ENCODE measurements at regions not wholly inside any gene's neighbourhood (a gene's known extent, or its start where the extent isn't known, plus 50 kb on each side); places are given as distances from the start of the nearest gene placed in this dataset.

DNA sequence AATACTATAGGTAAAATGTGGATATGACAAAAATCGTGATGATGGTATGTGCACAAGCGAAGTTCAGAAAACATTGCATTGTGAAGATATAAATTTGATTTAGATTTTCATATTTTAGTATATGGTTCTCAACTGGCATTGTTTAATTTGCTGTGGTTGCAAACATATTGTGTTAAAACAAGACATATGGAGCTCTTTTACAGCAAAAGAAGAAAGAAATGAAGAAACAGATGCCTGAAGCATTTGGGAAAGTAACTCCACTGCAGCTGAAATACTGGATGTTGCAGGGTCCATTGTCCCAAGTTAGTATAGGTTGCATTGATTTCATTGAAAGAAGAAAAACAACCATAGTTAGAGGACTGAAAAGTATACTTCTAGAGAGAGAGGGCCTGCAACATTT, 185.8 kb upstream of the SSTR1 start:
- Histone ChIP-seq H4K91ac (ENCODE audit: low read length) (no peak overlapping the region), H2BK15ac (ENCODE audit: low read depth, poor library complexity, severe bottlenecking) (no peak overlapping the region), H3K4me2 (ENCODE audit: low read length, poor library complexity, severe bottlenecking) (no peak overlapping the region), H3K4me1 (ENCODE audit: control insufficient read depth, insufficient read depth, low read depth, low read length) (no peaks in the 10 kb centered on the region), H3K14ac (ENCODE audit: low read length in 2 of 2) (no peak overlapping the region), H2BK5ac (ENCODE audit: low read depth, low read length, poor library complexity, severe bottlenecking) (no peak overlapping the region), H4K8ac (ENCODE audit: low read length) (no peak overlapping the region), H2AK5ac (ENCODE audit: low read length, severe bottlenecking) (no peak overlapping the region), H3K27me3 (ENCODE audit: control insufficient read depth in 1 of 2, insufficient read depth in 1 of 2, low read length in 2 of 2) (no peaks in the 10 kb centered on the region), H3K27ac (ENCODE audit: low read length, poor library complexity, severe bottlenecking) (no peak overlapping the region), H2BK120ac (ENCODE audit: low read depth, low read length) (no peak overlapping the region), H2BK12ac (ENCODE audit: low read length in 2 of 2) (no peak overlapping the region), H3K4me3 (ENCODE audit: insufficient read depth in 1 of 2, low read depth in 1 of 2, low read length in 2 of 2) (no peak overlapping the region), H3K79me1 (replicated peaks; ENCODE audit: low read length, poor library complexity, severe bottlenecking) (no peaks in the 10 kb centered on the region), H2AFZ (ENCODE audit: low read depth, low read length) (no peak overlapping the region), H3K9ac (ENCODE audit: low read length) (no peak overlapping the region), H3K23ac (ENCODE audit: low read length in 2 of 2) (no peak overlapping the region), H3K4ac (ENCODE audit: low read depth in 1 of 2, low read length in 2 of 2) (no peak overlapping the region), H3K9me3 (ENCODE audit: control insufficient read depth, low read length) (peaks cover 17% of the 10 kb centered on the region), H3K36me3 (ENCODE audit: control insufficient read depth in 1 of 2, insufficient read depth in 2 of 2, low read depth in 1 of 2, low read length in 2 of 2) (no peaks in the 10 kb centered on the region), H3K18ac (ENCODE audit: low read depth in 1 of 2, low read length in 2 of 2) (no peak overlapping the region)
- WGBS, result 92% methylated on average over 2 of the region's 2 CpGs
- DNase-seq, result no peak

DNA sequence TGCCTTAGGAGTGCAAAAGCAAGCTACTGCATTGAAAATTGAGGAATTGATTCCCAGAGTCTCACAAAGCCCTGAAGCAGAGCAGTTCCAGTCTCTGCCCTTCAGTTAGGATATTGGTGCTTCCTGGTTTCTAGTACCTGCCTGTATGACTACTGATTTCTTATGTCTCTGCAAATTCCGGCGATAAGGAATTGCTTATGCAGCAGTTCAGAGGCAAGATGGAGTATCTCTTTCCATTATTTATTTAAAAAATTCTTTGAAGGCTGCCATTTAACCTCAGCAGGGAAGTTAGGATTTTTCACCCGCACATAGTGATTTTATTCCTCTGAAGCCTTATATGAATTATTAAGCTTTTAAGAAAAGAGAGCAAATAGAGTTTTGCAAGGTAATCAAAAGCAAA, 184.9 kb upstream of the SSTR1 start:
- H3K9ac ChIP-seq (ENCODE audit: low read length), result no peak overlapping the region
- H2BK15ac ChIP-seq (ENCODE audit: low read depth, poor library complexity, severe bottlenecking), result no peak overlapping the region
- H3K4me3 ChIP-seq (ENCODE audit: insufficient read depth in 1 of 2, low read depth in 1 of 2, low read length in 2 of 2), result no peak overlapping the region
- no peak overlapping the region for H3K14ac ChIP-seq (ENCODE audit: low read length in 2 of 2)
- H2AK5ac ChIP-seq (ENCODE audit: low read length, severe bottlenecking), result no peak overlapping the region
- no peaks in the 10 kb centered on the region for H3K36me3 ChIP-seq (ENCODE audit: control insufficient read depth in 1 of 2, insufficient read depth in 2 of 2, low read depth in 1 of 2, low read length in 2 of 2)
- H2BK120ac ChIP-seq (ENCODE audit: low read depth, low read length), result no peak overlapping the region
- no peak for DNase-seq
- no peak overlapping the region for H3K23ac ChIP-seq (ENCODE audit: low read length in 2 of 2)
- H2BK5ac ChIP-seq (ENCODE audit: low read depth, low read length, poor library complexity, severe bottlenecking), result no peak overlapping the region
- no peak overlapping the region for H4K91ac ChIP-seq (ENCODE audit: low read length)
- H3K4ac ChIP-seq (ENCODE audit: low read depth in 1 of 2, low read length in 2 of 2), result no peak overlapping the region
- no peak overlapping the region for H3K4me2 ChIP-seq (ENCODE audit: low read length, poor library complexity, severe bottlenecking)
- no peak overlapping the region for H3K18ac ChIP-seq (ENCODE audit: low read depth in 1 of 2, low read length in 2 of 2)
- H4K8ac ChIP-seq (ENCODE audit: low read length), result no peak overlapping the region
- WGBS, result 90% methylated on average over 2 of the region's 3 CpGs
- H3K4me1 ChIP-seq (ENCODE audit: control insufficient read depth, insufficient read depth, low read depth, low read length), result no peaks in the 10 kb centered on the region
- no peak overlapping the region for H3K27ac ChIP-seq (ENCODE audit: low read length, poor library complexity, severe bottlenecking)
- H3K79me1 ChIP-seq (replicated peaks; ENCODE audit: low read length, poor library complexity, severe bottlenecking), result no peaks in the 10 kb centered on the region
- H3K27me3 ChIP-seq (ENCODE audit: control insufficient read depth in 1 of 2, insufficient read depth in 1 of 2, low read length in 2 of 2), result no peaks in the 10 kb centered on the region
- H2BK12ac ChIP-seq (ENCODE audit: low read length in 2 of 2), result no peak overlapping the region
- peaks cover 17% of the 10 kb centered on the region for H3K9me3 ChIP-seq (ENCODE audit: control insufficient read depth, low read length)
- H2AFZ ChIP-seq (ENCODE audit: low read depth, low read length), result no peak overlapping the region

DNA sequence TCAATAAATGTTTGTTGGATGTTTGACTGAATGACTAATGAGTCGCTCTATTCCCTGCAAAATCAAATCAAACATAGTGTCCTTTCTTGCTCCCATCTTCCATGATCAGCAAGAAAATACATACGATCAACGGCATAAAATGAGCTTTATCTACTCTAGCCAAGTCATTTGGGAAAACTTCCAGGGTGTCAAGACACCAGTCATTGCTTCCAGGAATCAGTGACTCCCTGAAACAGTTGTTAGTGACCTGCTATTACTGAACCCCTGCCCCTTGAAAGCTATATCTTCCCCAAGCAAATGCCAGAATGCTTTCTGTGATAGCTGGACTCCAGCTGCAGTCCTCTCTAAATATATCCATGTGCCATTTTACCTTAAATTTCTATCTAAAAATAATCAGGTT, 169.5 kb upstream of the SSTR1 start:
- Histone ChIP-seq H3K4me3 (ENCODE audit: insufficient read depth in 1 of 2, low read depth in 1 of 2, low read length in 2 of 2) (no peak overlapping the region), H2BK15ac (ENCODE audit: low read depth, poor library complexity, severe bottlenecking) (no peak overlapping the region), H2BK120ac (ENCODE audit: low read depth, low read length) (no peak overlapping the region), H2AFZ (ENCODE audit: low read depth, low read length) (no peak overlapping the region), H3K18ac (ENCODE audit: low read depth in 1 of 2, low read length in 2 of 2) (no peak overlapping the region), H3K79me1 (replicated peaks; ENCODE audit: low read length, poor library complexity, severe bottlenecking) (no peaks in the 10 kb centered on the region), H3K9ac (ENCODE audit: low read length) (no peak overlapping the region), H3K4ac (ENCODE audit: low read depth in 1 of 2, low read length in 2 of 2) (no peak overlapping the region), H3K27me3 (ENCODE audit: control insufficient read depth in 1 of 2, insufficient read depth in 1 of 2, low read length in 2 of 2) (no peaks in the 10 kb centered on the region), H2BK5ac (ENCODE audit: low read depth, low read length, poor library complexity, severe bottlenecking) (no peak overlapping the region), H3K23ac (ENCODE audit: low read length in 2 of 2) (no peak overlapping the region), H3K9me3 (ENCODE audit: control insufficient read depth, low read length) (no peaks in the 10 kb centered on the region), H4K8ac (ENCODE audit: low read length) (no peak overlapping the region), H3K4me1 (ENCODE audit: control insufficient read depth, insufficient read depth, low read depth, low read length) (no peaks in the 10 kb centered on the region), H2BK12ac (ENCODE audit: low read length in 2 of 2) (no peak overlapping the region), H3K27ac (ENCODE audit: low read length, poor library complexity, severe bottlenecking) (no peak overlapping the region), H3K36me3 (ENCODE audit: control insufficient read depth in 1 of 2, insufficient read depth in 2 of 2, low read depth in 1 of 2, low read length in 2 of 2) (no peaks in the 10 kb centered on the region), H4K91ac (ENCODE audit: low read length) (no peak overlapping the region), H2AK5ac (ENCODE audit: low read length, severe bottlenecking) (no peak overlapping the region), H3K14ac (ENCODE audit: low read length in 2 of 2) (no peak overlapping the region), H3K4me2 (ENCODE audit: low read length, poor library complexity, severe bottlenecking) (no peak overlapping the region)
- WGBS, result 95% methylated on average over 3 of the region's 3 CpGs
- no peak for DNase-seq

DNA sequence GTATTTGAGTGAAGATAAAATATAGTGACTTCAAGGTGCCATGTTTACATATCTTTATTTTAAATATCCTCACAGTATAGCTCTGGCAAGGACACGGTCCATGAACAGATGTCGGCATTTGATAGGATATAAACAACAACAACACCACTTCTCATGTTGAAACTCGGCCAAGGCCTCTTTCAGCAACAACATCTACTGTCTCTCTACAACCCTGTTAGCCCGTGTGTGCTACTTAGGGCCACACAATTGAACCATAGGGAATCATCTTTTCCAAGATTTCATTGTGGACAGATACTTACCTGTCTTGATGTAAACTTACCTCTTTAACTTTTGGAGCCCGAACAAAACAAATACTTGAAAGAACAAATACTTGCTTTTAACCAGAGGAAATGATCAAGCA, 168.7 kb upstream of the SSTR1 start:
- Histone ChIP-seq H3K9ac (ENCODE audit: low read length) (no peak overlapping the region), H3K18ac (ENCODE audit: low read depth in 1 of 2, low read length in 2 of 2) (no peak overlapping the region), H2BK120ac (ENCODE audit: low read depth, low read length) (no peak overlapping the region), H3K4me3 (ENCODE audit: insufficient read depth in 1 of 2, low read depth in 1 of 2, low read length in 2 of 2) (no peak overlapping the region), H3K4ac (ENCODE audit: low read depth in 1 of 2, low read length in 2 of 2) (no peak overlapping the region), H2AFZ (ENCODE audit: low read depth, low read length) (no peak overlapping the region), H3K36me3 (ENCODE audit: control insufficient read depth in 1 of 2, insufficient read depth in 2 of 2, low read depth in 1 of 2, low read length in 2 of 2) (no peaks in the 10 kb centered on the region), H2BK12ac (ENCODE audit: low read length in 2 of 2) (no peak overlapping the region), H3K4me1 (ENCODE audit: control insufficient read depth, insufficient read depth, low read depth, low read length) (no peaks in the 10 kb centered on the region), H4K8ac (ENCODE audit: low read length) (no peak overlapping the region), H2BK15ac (ENCODE audit: low read depth, poor library complexity, severe bottlenecking) (no peak overlapping the region), H3K23ac (ENCODE audit: low read length in 2 of 2) (no peak overlapping the region), H4K91ac (ENCODE audit: low read length) (peak overlapping the region; percentile 68), H3K4me2 (ENCODE audit: low read length, poor library complexity, severe bottlenecking) (no peak overlapping the region), H3K9me3 (ENCODE audit: control insufficient read depth, low read length) (no peaks in the 10 kb centered on the region), H3K14ac (ENCODE audit: low read length in 2 of 2) (no peak overlapping the region), H3K27me3 (ENCODE audit: control insufficient read depth in 1 of 2, insufficient read depth in 1 of 2, low read length in 2 of 2) (no peaks in the 10 kb centered on the region), H2AK5ac (ENCODE audit: low read length, severe bottlenecking) (no peak overlapping the region), H3K27ac (ENCODE audit: low read length, poor library complexity, severe bottlenecking) (no peak overlapping the region), H3K79me1 (replicated peaks; ENCODE audit: low read length, poor library complexity, severe bottlenecking) (no peaks in the 10 kb centered on the region), H2BK5ac (ENCODE audit: low read depth, low read length, poor library complexity, severe bottlenecking) (no peak overlapping the region)
- 62% methylated on average over 5 of the region's 5 CpGs for WGBS
- peak; percentile 20 for DNase-seq

All from mesenchymal stem cell (in vitro differentiated cells and primary cell).